B cell (primary cell): ENCODE measurements at regions not wholly inside any gene's neighbourhood (a gene's known extent, or its start where the extent isn't known, plus 50 kb on each side); places are given as distances from the start of the nearest gene placed in this dataset.

Experiments used
- ATAC-seq: fragments of 200-7000 bp; cut with Tn5 transposase; one replicate; pipeline ENCODE4 v1.10.0; 2021; ENCODE audit warnings: low read depth, mild to moderate bottlenecking, moderate number of reproducible peaks, moderate library complexity
- CTCF ChIA-PET: fragments of 350-600 bp; sonication (Branson Sonifier 250); formaldehyde crosslinking; loops from one replicate; lab custom pipeline; 2021; ENCODE audit warnings: antibody characterized with exemption, inconsistent platforms; lab: Charles Lee
- POLR2A ChIA-PET: fragments of 350-600 bp; sonication (Branson Sonifier 250); formaldehyde crosslinking; loops from one replicate; lab custom pipeline; 2021; ENCODE audit warnings: antibody characterized with exemption; lab: Charles Lee
- DNase-seq: peaks from one replicate; pipeline ENCODE4 v3.0.0; 2013
- H2AFZ ChIP-seq: 2 replicates; pipeline ENCODE4 v1.6.1; 2012; ENCODE audit warnings: mild to moderate bottlenecking, low read depth, low read length; ENCODE audit not compliant: insufficient read depth, poor library complexity, severe bottlenecking
- H3K27ac ChIP-seq, 2 donors: 1 replicate in 1 of 2; 2 replicates in 1 of 2; pipeline ENCODE4 v1.5.1; 2012 to 2013; ENCODE audit warnings: low read length in 2 of 2, mild to moderate bottlenecking in 2 of 2, moderate library complexity in 1 of 2
- H3K27me3 ChIP-seq, 4 experiments: fragments of 200-600 bp in 1 of 4; sonication (generic) in 1 of 4; replicated peaks in 1 of 4; 1 replicate in 2 of 4; 2 replicates in 2 of 4; pipeline versions ENCODE4 v1.6.1 to v1.7.0; 2013 to 2016; ENCODE audit warnings: low read length in 3 of 4, mild to moderate bottlenecking in 2 of 4, mixed read lengths in 1 of 4, moderate library complexity in 1 of 4; ENCODE audit not compliant: insufficient read depth in 4 of 4, control insufficient read depth in 3 of 4; ENCODE audit errors: control extremely low read depth in 1 of 4
- H3K36me3 ChIP-seq, 2 experiments: replicated peaks in 1 of 2; 1 replicate in 1 of 2; 2 replicates in 1 of 2; pipeline versions ENCODE4 v1.6.1 to v1.7.1; 2013; ENCODE audit warnings: low read length in 1 of 2; ENCODE audit not compliant: insufficient read depth in 2 of 2, control insufficient read depth in 1 of 2; ENCODE audit errors: control extremely low read depth in 1 of 2, extremely low read depth in 1 of 2
- H3K4me1 ChIP-seq, 2 donors: fragments of 200-600 bp in 1 of 2; sonication (generic) in 1 of 2; 1 replicate in 1 of 2; 2 replicates in 1 of 2; pipeline versions ENCODE4 v1.5.1 to v1.6.1; 2013 to 2017; ENCODE audit warnings: low read length in 2 of 2; ENCODE audit not compliant: control insufficient read depth in 2 of 2, insufficient read depth in 2 of 2
- H3K4me2 ChIP-seq: replicated peaks from 2 replicates; pipeline ENCODE3; 2012; ENCODE audit warnings: mild to moderate bottlenecking, low read depth, low read length; ENCODE audit not compliant: poor library complexity, severe bottlenecking
- H3K4me3 ChIP-seq, 5 experiments: fragments of 200-600 bp in 1 of 5; sonication (generic) in 1 of 5; 1 replicate in 3 of 5; 2 replicates in 2 of 5; pipeline versions ENCODE4 v1.5.1 to v1.7.0; 2011 to 2016; ENCODE audit warnings: low read length in 4 of 5, mild to moderate bottlenecking in 4 of 5, low read depth in 2 of 5, control low read depth in 1 of 5, moderate library complexity in 1 of 5; ENCODE audit not compliant: insufficient read depth in 1 of 5; ENCODE audit errors: control extremely low read depth in 1 of 5, extremely low read depth in 1 of 5
- H3K79me2 ChIP-seq: fragments of 200-600 bp; sonication (generic); one replicate; pipeline ENCODE4 v1.6.0; 2016; ENCODE audit warnings: low read length; ENCODE audit not compliant: control insufficient read depth, insufficient read depth
- H3K9ac ChIP-seq: fragments of 200-600 bp; sonication (generic); 2 replicates; pipeline ENCODE4 v1.6.1; 2017; ENCODE audit warnings: mild to moderate bottlenecking, low read length, moderate library complexity
- H3K9me3 ChIP-seq, 3 donors: one replicate each; pipeline versions ENCODE4 v1.6.1 to v1.7.1; 2013; ENCODE audit warnings: low read length in 2 of 3; ENCODE audit not compliant: control insufficient read depth in 2 of 3, insufficient read depth in 1 of 3; ENCODE audit errors: control extremely low read depth in 1 of 3
- H4K20me1 ChIP-seq: 2 replicates; pipeline ENCODE4 v1.6.0; 2012; ENCODE audit warnings: mild to moderate bottlenecking, low read length; ENCODE audit not compliant: insufficient read depth, control insufficient read depth, poor library complexity, severe bottlenecking
- H3K27ac Mint-ChIP-seq: one replicate; pipeline ENCODE4 v1.8.0; 2021; ENCODE audit warnings: mixed read lengths
- H3K27me3 Mint-ChIP-seq: one replicate; pipeline ENCODE4 v1.8.0; 2021; ENCODE audit warnings: mixed read lengths
- H3K4me1 Mint-ChIP-seq: one replicate; pipeline ENCODE4 v1.8.0; 2021; ENCODE audit warnings: mixed read lengths
- H3K4me3 Mint-ChIP-seq: one replicate; pipeline ENCODE4 v1.8.0; 2021; ENCODE audit warnings: mixed read lengths
- H3K9me3 Mint-ChIP-seq: one replicate; pipeline ENCODE4 v1.8.0; 2022; ENCODE audit warnings: mixed read lengths; ENCODE audit not compliant: insufficient read depth
- EZH2 ChIP-seq: IDR thresholded peaks from 2 replicates; pipeline ENCODE4 v1.6.1; 2012; ENCODE audit warnings: borderline replicate concordance, low read depth, mild to moderate bottlenecking, moderate library complexity, low read length; ENCODE audit not compliant: insufficient read depth, poor library complexity, severe bottlenecking
- WGBS: methylation state at CpG from one replicate; pipeline ENCODE4 v1.1.5; 2013; ENCODE audit warnings: missing lambda C conversion rate; ENCODE audit not compliant: insufficient coverage; 5-methylcytosine and 5-hydroxymethylcytosine counted together
- intact Hi-C: fragments of 100-400 bp; cut with micrococcal nuclease; formaldehyde crosslinking; loops from one replicate; pipeline ENCODE4 v1.10.0; 2022
- TF ChIP-seq, protein P1 (sequence below): fragments of 200-600 bp; IDR thresholded peaks from one replicate; pipeline ENCODE4 v1.8.0; 2022; ENCODE audit warnings: antibody characterized with exemption, mild to moderate bottlenecking

DNA sequence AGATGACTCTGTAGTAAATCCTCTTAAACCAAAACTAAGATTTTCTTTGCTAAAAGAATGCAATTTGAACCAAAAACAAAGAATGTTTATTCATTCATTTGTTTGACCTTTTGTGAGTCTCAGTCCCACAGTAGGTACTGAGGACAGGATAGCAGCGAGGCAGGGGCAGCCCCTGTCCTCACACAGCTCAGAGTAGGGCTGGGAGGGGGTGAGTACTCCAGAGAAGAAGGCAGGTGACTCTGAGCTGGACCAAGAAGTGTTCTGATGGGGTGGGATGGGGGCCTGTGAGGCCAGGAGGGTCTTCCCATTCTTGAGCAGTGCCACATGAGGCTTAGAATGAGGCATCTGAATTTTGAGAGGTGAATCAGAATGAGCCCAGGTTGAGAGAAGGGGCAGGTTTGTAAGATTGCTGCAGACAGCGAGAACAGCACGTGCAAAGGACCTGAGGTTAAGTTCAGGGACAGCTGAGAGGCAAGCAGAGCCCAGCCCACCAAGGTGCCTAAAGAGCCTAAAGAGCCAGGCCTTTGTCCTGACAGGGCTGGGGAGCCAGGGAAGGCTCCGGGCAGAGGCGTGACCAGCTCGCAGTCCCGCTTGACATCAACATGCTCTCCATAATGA, 56.9 kb upstream of the CHST15 start:
- intact Hi-C loops: no loop called here
- Mint-ChIP-seq H3K9me3 (no peaks in the 10 kb centered on the region), H3K27ac (peak overlapping the region; percentile 69), H3K4me1 (peaks cover 15% of the 10 kb centered on the region), H3K27me3 (no peaks in the 10 kb centered on the region), H3K4me3 (no peak overlapping the region)
- POLR2A ChIA-PET: no interaction called here
- CTCF ChIA-PET: interaction anchor here (1.3 to 2.6 kb wide), 3 partner anchors 10 to 155 kb away, joined by 3 to 8 read pairs (median 3); no protein-coding TSS in a partner anchor
- no peak overlapping the region for H3K4me2 ChIP-seq
- DNase-seq: no peak
- H3K36me3 ChIP-seq: no peaks in the 10 kb centered on the region
- H3K9me3 ChIP-seq: no peaks in the 10 kb centered on the region
- TF ChIP-seq, protein P1, sequence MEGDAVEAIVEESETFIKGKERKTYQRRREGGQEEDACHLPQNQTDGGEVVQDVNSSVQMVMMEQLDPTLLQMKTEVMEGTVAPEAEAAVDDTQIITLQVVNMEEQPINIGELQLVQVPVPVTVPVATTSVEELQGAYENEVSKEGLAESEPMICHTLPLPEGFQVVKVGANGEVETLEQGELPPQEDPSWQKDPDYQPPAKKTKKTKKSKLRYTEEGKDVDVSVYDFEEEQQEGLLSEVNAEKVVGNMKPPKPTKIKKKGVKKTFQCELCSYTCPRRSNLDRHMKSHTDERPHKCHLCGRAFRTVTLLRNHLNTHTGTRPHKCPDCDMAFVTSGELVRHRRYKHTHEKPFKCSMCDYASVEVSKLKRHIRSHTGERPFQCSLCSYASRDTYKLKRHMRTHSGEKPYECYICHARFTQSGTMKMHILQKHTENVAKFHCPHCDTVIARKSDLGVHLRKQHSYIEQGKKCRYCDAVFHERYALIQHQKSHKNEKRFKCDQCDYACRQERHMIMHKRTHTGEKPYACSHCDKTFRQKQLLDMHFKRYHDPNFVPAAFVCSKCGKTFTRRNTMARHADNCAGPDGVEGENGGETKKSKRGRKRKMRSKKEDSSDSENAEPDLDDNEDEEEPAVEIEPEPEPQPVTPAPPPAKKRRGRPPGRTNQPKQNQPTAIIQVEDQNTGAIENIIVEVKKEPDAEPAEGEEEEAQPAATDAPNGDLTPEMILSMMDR: no peak
- TF ChIP-seq EZH2: no peak
- no peak for ATAC-seq
- H4K20me1 ChIP-seq: no peaks in the 10 kb centered on the region
- H3K27ac ChIP-seq: no peak overlapping the region
- no peaks in the 10 kb centered on the region for H3K79me2 ChIP-seq
- peaks cover 34 to 40% of the 10 kb centered on the region in 2 donors for H3K4me1 ChIP-seq
- no peak overlapping the region for H2AFZ ChIP-seq
- H3K9ac ChIP-seq: no peak overlapping the region
- 88% methylated on average over 7 of the region's 7 CpGs for WGBS
- H3K27me3 ChIP-seq: no peaks in the 10 kb centered on the region
- H3K4me3 ChIP-seq: no peak overlapping the region

DNA sequence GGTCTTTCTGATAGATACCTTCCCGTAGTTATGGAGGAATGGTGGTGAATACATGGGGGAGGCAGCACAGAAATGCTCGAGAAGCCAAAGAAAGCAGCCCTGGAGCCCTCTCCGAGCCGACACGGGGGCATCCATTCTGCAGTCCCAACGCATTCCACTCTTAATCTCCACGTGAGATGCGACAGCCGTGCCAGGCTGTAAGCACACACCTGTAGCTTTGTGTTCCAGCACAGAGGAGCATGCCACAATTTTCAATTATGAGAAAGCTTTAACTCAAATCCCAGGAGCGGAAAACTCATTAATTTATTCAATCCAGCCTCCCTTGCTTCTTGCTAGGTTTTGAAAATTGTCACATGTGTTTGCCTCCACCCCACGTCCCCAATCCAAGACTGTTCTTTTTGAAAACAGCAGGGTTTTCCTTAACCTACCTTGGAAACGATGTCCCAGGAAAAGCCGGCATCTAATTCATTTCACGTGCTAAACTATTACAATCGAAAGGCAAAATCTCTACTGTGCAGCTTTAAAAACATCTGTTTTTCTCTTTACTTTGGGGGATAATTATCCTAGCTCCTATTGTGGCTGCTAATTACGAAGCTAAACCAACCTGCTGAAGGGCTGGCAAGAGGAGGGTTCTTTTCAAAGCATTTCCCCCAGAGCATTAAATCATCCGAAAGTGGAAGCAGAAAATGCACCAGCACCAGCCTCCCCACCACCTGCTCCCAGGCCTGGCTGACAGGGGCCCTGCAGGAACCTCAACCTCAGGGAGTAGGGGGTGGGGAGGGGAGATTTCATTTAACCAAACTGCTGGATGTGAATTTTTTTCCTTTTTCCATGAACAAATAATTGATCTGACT, 56.0 kb upstream of the CHST15 start:
- intact Hi-C loops: no loop called here
- peaks cover 43 to 49% of the 10 kb centered on the region in 2 donors for H3K4me1 ChIP-seq

More for the DNA sequence above, 56.0 kb upstream of the CHST15 start:
- no peaks in the 10 kb centered on the region for H4K20me1 ChIP-seq
- Mint-ChIP-seq H3K27ac (no peak overlapping the region), H3K27me3 (no peaks in the 10 kb centered on the region), H3K9me3 (no peaks in the 10 kb centered on the region), H3K4me1 (peaks cover 14% of the 10 kb centered on the region), H3K4me3 (peak overlapping the region; percentile 13)
- H3K4me2 ChIP-seq: peak overlapping the region; percentile 31
- no peak overlapping the region for H3K27ac ChIP-seq
- no peak overlapping the region for H3K9ac ChIP-seq
- WGBS: 61% methylated on average over 12 of the region's 17 CpGs
- ChIA-PET CTCF (interaction anchor here (1.3 to 2.6 kb wide), 3 partner anchors 9 to 154 kb away, joined by 3 to 8 read pairs (median 3); no protein-coding TSS in a partner anchor), POLR2A (no interaction called here)
- no peak overlapping the region for H2AFZ ChIP-seq
- DNase-seq: peak; percentile 50
- no peak overlapping the region for H3K4me3 ChIP-seq
- H3K36me3 ChIP-seq: no peaks in the 10 kb centered on the region
- TF ChIP-seq, protein P1: no peak
- TF ChIP-seq EZH2: no peak
- peak; percentile 34 for ATAC-seq
- no peaks in the 10 kb centered on the region for H3K79me2 ChIP-seq
- no peaks in the 10 kb centered on the region for H3K9me3 ChIP-seq
- H3K27me3 ChIP-seq: no peaks in the 10 kb centered on the region
